Cardiac muscle cell (in vitro differentiated cells and primary cell): ENCODE measurements at regions not wholly inside any gene's neighbourhood (a gene's known extent, or its start where the extent isn't known, plus 50 kb on each side); places are given as distances from the start of the nearest gene placed in this dataset.
"Not testable (repeated sequence)": the region's sequence is repeated elsewhere in the genome, so short reads cannot be mapped to it uniquely, and the experiment has no call there.

Experiments used
- DNase-seq, 2 donors: peaks; one replicate each; pipeline versions ENCODE4 v3.0.0 to v3.0.0-alpha.2; 2010 to 2017; ENCODE audit warnings: low read depth in 1 of 2, low spot score in 1 of 2
- H3K27ac ChIP-seq: fragments of 200-600 bp; sonication (generic); 2 replicates; pipeline ENCODE4 v1.5.1; 2016
- H3K27me3 ChIP-seq: fragments of 200-600 bp; sonication (generic); 2 replicates; pipeline ENCODE4 v1.6.0; 2016; ENCODE audit warnings: control low read depth
- H3K36me3 ChIP-seq: fragments of 200-600 bp; sonication (generic); 2 replicates; pipeline ENCODE4 v1.5.1; 2016; ENCODE audit warnings: control low read depth
- H3K4me1 ChIP-seq: fragments of 200-600 bp; sonication (generic); 2 replicates; pipeline ENCODE4 v1.8.1; 2017; ENCODE audit warnings: low read depth, mild to moderate bottlenecking, mixed run types
- H3K4me3 ChIP-seq: fragments of 200-600 bp; sonication (generic); 2 replicates; pipeline ENCODE4 v1.5.1; 2016; ENCODE audit warnings: mild to moderate bottlenecking
- H3K9me3 ChIP-seq: fragments of 200-600 bp; sonication (generic); 2 replicates; pipeline ENCODE4 v1.5.1; 2017; ENCODE audit warnings: low read depth, mild to moderate bottlenecking, control low read depth
- CTCF ChIP-seq: IDR thresholded peaks from 2 replicates; pipeline ENCODE4 v1.5.1; 2012; ENCODE audit warnings: low read depth, mild to moderate bottlenecking, low read length

- H3K27me3 ChIP-seq, result no peaks in the 10 kb centered on the region
- no peak overlapping the region for H3K4me3 ChIP-seq
- peaks cover 27% of the 10 kb centered on the region for H3K4me1 ChIP-seq
- no peaks in the 10 kb centered on the region for H3K9me3 ChIP-seq
- H3K36me3 ChIP-seq, result no peaks in the 10 kb centered on the region
- TF ChIP-seq CTCF, result no peak
- DNase-seq, result peak; percentile 3 to 36
- no peak overlapping the region for H3K27ac ChIP-seq
Observed at GRCh38 chr2:111523009-111523408, 361.0 kb downstream of the ANAPC1 start.

- not testable (repeated sequence) for H3K27ac ChIP-seq, H3K27me3 ChIP-seq, DNase-seq, H3K4me3 ChIP-seq, H3K36me3 ChIP-seq, H3K9me3 ChIP-seq
- H3K4me1 ChIP-seq, result peaks cover 27% of the 10 kb centered on the region
Observed at GRCh38 chr2:111525026-111525425, 359.0 kb downstream of the ANAPC1 start.

- H3K36me3 ChIP-seq, H3K27me3 ChIP-seq, DNase-seq, H3K27ac ChIP-seq, H3K4me3 ChIP-seq, H3K9me3 ChIP-seq: not testable (repeated sequence)
- H3K4me1 ChIP-seq, result peaks cover 27% of the 10 kb centered on the region
Observed at GRCh38 chr2:111526041-111526639, 357.9 kb downstream of the ANAPC1 start.

- H3K27ac ChIP-seq, H3K27me3 ChIP-seq, H3K9me3 ChIP-seq, H3K4me3 ChIP-seq, H3K36me3 ChIP-seq, DNase-seq: not testable (repeated sequence)
- H3K4me1 ChIP-seq, result peaks cover 22% of the 10 kb centered on the region
Observed at GRCh38 chr2:111527707-111528400, 356.1 kb downstream of the ANAPC1 start.

GRCh38 chr2:111529022-111529421 lies 355.0 kb downstream of the ANAPC1 start:
- not testable (repeated sequence) for H3K9me3 ChIP-seq, DNase-seq, H3K27me3 ChIP-seq, H3K4me3 ChIP-seq, H3K36me3 ChIP-seq, H3K27ac ChIP-seq
- H3K4me1 ChIP-seq, result peaks cover 10% of the 10 kb centered on the region

GRCh38 chr2:111530239-111530965 lies 353.6 kb downstream of the ANAPC1 start:
- not testable (repeated sequence) for H3K9me3 ChIP-seq, H3K36me3 ChIP-seq

GRCh38 chr2:111532682-111533556 lies 351.1 kb downstream of the ANAPC1 start:
- H3K36me3 ChIP-seq, H3K4me3 ChIP-seq, DNase-seq, H3K9me3 ChIP-seq, H3K27ac ChIP-seq, H3K27me3 ChIP-seq: not testable (repeated sequence)
- H3K4me1 ChIP-seq, result peaks cover 14% of the 10 kb centered on the region

More at GRCh38 chr2:111530239-111530965, 353.6 kb downstream of the ANAPC1 start:
- not testable (repeated sequence) for DNase-seq, H3K27me3 ChIP-seq, H3K27ac ChIP-seq, H3K4me3 ChIP-seq
- H3K4me1 ChIP-seq, result peaks cover 10% of the 10 kb centered on the region

GRCh38 chr2:111533557-111534247 lies 350.3 kb downstream of the ANAPC1 start:
- H3K36me3 ChIP-seq, H3K9me3 ChIP-seq, H3K27me3 ChIP-seq, H3K4me3 ChIP-seq: not testable (repeated sequence)
- Histone ChIP-seq H3K4me1 (peaks cover 14% of the 10 kb centered on the region), H3K27ac (peak overlapping the region; percentile 60)
- peak in 1 of 2 donors; percentile 7 for DNase-seq
